ENCODE measurements at regions not wholly inside any gene's neighbourhood (a gene's known extent, or its start where the extent isn't known, plus 50 kb on each side); places are given as distances from the start of the nearest gene placed in this dataset.

- TF ChIP-seq ZBTB49 (CRISPR knock-in tag; IDR thresholded peaks at IDR 0.05; ENCODE audit: borderline replicate concordance) (no peak), ESRRA (IDR thresholded peaks at IDR 0.05; ENCODE audit: borderline replicate concordance, low read depth) (peak; percentile 34), HMG20A (CRISPR knock-in tag; conservative IDR thresholded peaks at IDR 0.05) (no peak), ZNF551 (CRISPR knock-in tag; IDR thresholded peaks at IDR 0.05) (no peak), TCF7L2 (IDR thresholded peaks at IDR 0.05; ENCODE audit: low read depth, low read length) (no peak), CBX8 (IDR thresholded peaks at IDR 0.05; ENCODE audit: borderline replicate concordance, extremely low read depth, low read depth, low read length, poor library complexity, severe bottlenecking) (no peak), MAX (CRISPR knock-in tag; IDR thresholded peaks at IDR 0.05) (no peak), TBP (optimal IDR thresholded peaks at IDR 0.05; ENCODE audit: low read depth, low read length) (no peak), ZNF239 (CRISPR knock-in tag; IDR thresholded peaks at IDR 0.05) (no peak), MCM5 (IDR thresholded peaks at IDR 0.05; ENCODE audit: low read depth) (no peak), VEZF1 (CRISPR knock-in tag; IDR thresholded peaks at IDR 0.05) (peak; percentile 80), TFE3 (CRISPR knock-in tag; IDR thresholded peaks at IDR 0.05) (no peak), MCM3 (IDR thresholded peaks at IDR 0.05) (no peak), PCBP2 (IDR thresholded peaks at IDR 0.05; ENCODE audit: low read depth, low read length, poor library complexity, severe bottlenecking) (no peak), RAD21 (CRISPR knock-in tag; conservative IDR thresholded peaks at IDR 0.05 in 1 of 2, IDR thresholded peaks at IDR 0.05 in 1 of 2) (peak; percentile 66 to 76), ZBTB33 (CRISPR knock-in tag; IDR thresholded peaks at IDR 0.05) (peak; percentile 40; the same call in 1 of the 2 replicates), RBM14 (IDR thresholded peaks at IDR 0.05; ENCODE audit: borderline replicate concordance, insufficient read depth, low read depth, low read length) (no peak), BCOR (IDR thresholded peaks at IDR 0.05) (no peak)
Observed at GRCh38 chr6:43838276-43839036, 68.4 kb downstream of the VEGFA start (continued).

All from K562 (cell line).